Retinal pigment epithelial cell (primary cell): ENCODE measurements at regions not wholly inside any gene's neighbourhood (a gene's known extent, or its start where the extent isn't known, plus 50 kb on each side); places are given as distances from the start of the nearest gene placed in this dataset.

Experiments
- DNase-seq: peaks from one replicate; pipeline ENCODE4 v3.0.0-alpha.2; 2010; ENCODE audit warnings: low read depth
- H3K4me3 ChIP-seq: 2 replicates; pipeline ENCODE4 v1.5.1; 2011; ENCODE audit warnings: mild to moderate bottlenecking, low read length, control low read depth, moderate library complexity
- TF ChIP-seq, protein P1 (sequence below): conservative IDR thresholded peaks from 2 replicates; pipeline ENCODE4 v1.5.1; 2011; ENCODE audit warnings: low read depth, low read length, control low read depth, inconsistent platforms

DNA sequence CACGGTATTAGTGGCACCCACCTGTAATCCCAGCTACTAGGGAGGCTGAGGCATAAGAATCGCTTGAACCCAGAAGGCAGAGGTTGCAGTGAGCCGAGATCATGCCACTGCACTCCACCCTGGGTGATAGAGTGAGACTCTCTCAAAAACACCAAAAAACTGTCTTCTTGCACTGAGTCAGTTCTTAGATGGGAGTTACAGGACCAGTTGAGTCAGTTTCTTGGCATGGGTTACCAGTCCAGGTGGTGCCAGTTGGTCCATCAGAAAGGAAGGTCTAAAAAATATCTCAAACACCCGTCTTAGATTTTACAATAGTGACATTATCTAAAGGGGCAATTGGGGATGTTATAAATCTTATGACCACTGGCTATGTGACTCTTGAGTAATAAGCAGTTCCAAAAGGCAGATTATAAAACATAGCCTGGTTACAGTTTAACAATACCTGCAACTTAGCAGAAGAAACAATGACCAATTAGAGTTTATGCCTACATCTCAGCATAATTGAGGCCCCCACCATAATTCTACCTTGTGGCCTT, 206.9 kb upstream of the FGGY start:
- no peak overlapping the region for H3K4me3 ChIP-seq
- no peak for DNase-seq
- TF ChIP-seq, protein P1, sequence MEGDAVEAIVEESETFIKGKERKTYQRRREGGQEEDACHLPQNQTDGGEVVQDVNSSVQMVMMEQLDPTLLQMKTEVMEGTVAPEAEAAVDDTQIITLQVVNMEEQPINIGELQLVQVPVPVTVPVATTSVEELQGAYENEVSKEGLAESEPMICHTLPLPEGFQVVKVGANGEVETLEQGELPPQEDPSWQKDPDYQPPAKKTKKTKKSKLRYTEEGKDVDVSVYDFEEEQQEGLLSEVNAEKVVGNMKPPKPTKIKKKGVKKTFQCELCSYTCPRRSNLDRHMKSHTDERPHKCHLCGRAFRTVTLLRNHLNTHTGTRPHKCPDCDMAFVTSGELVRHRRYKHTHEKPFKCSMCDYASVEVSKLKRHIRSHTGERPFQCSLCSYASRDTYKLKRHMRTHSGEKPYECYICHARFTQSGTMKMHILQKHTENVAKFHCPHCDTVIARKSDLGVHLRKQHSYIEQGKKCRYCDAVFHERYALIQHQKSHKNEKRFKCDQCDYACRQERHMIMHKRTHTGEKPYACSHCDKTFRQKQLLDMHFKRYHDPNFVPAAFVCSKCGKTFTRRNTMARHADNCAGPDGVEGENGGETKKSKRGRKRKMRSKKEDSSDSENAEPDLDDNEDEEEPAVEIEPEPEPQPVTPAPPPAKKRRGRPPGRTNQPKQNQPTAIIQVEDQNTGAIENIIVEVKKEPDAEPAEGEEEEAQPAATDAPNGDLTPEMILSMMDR: no peak

DNA sequence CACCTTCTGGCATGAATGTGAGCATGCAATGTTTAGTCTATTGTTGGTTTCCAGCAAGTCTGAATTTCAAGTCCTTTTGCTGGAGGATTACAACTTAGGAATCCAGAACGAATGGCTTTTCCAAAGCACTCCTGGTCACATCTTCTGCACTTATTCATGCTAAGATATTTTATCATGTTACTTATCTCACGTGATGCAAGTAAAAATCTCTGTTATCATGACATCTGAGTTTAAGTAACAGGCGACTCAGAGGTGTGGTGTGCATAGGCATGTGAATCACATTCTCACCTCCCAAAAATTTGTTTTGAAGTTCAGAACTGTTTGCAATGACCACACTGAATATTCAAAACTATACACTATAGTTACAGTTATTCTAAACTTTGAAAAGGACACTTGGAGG, 204.8 kb upstream of the FGGY start:
- TF ChIP-seq, protein P1: no peak
- no peak for DNase-seq
- H3K4me3 ChIP-seq: no peak overlapping the region

DNA sequence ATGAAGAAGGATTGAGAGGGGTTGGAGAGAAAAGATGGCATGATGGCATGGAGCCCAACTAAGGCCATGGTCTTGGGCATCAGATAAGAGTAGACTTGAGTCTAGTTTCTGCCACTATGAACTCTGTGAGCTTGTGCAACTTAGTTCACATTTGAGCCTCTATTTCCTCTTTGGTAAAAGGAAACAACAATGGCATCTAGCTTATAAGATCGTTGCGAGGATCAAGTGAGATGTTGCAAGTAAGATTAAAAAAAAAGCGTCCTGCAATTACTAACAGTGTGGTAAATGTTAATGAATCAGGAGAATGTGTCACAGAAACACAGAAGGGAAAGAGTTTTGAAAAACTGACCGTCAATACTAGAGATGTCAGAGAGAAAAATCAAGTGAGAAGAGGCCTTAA, 202.9 kb upstream of the FGGY start:
- TF ChIP-seq, protein P1: no peak
- H3K4me3 ChIP-seq: no peak overlapping the region
- DNase-seq: no peak

- no peak overlapping the region for H3K4me3 ChIP-seq
- TF ChIP-seq, protein P1: no peak
- DNase-seq: no peak
Measured at GRCh38 chr1:59096501-59096900, 200.4 kb upstream of the FGGY start.

GRCh38 chr1:59098655-59099054, 198.2 kb upstream of the FGGY start:
- H3K4me3 ChIP-seq: no peak overlapping the region
- DNase-seq: no peak
- TF ChIP-seq, protein P1: no peak

- no peak for DNase-seq
- TF ChIP-seq, protein P1: no peak
Measured at GRCh38 chr1:59100708-59101374, 196.1 kb upstream of the FGGY start.

DNA sequence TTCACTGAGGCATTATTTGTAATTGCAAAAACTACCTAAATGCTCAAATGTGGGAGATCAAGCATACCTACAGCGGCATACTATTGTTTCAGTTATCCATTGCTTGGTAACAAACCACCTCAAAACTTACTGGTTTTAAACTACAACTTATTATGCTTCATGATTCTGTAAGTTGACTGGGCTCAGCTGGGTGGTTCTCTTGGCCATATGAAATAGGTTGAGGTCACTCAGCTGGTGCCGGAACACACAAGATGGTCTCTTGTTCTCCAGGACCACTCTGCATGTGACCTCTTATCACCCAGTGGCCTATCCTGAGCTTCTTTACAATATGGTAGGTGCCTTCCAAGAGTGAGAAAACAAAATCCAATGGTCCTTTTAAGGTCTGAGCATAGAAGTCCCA, 195.4 kb upstream of the FGGY start:
- no peak for DNase-seq
- TF ChIP-seq, protein P1: no peak
- no peak overlapping the region for H3K4me3 ChIP-seq

More at GRCh38 chr1:59100708-59101374, 196.1 kb upstream of the FGGY start:
- no peak overlapping the region for H3K4me3 ChIP-seq
